Fibroblast of lung (primary cell): ENCODE measurements at regions not wholly inside any gene's neighbourhood (a gene's known extent, or its start where the extent isn't known, plus 50 kb on each side); places are given as distances from the start of the nearest gene placed in this dataset.

ENCODE experiments used
- CTCF ChIP-seq, 2 donors: IDR thresholded peaks in 1 of 2; conservative IDR thresholded peaks in 1 of 2; 1 replicate in 1 of 2; 2 replicates in 1 of 2; pipeline ENCODE4 v1.5.1; 2011 to 2012; ENCODE audit warnings: low read length in 2 of 2, control low read depth in 1 of 2, inconsistent platforms in 1 of 2, low read depth in 1 of 2, mild to moderate bottlenecking in 1 of 2
- EZH2 ChIP-seq: IDR thresholded peaks from 2 replicates; pipeline ENCODE4 v1.5.1; 2012; ENCODE audit warnings: low read length, control low read depth, mild to moderate bottlenecking; ENCODE audit errors: missing control alignments

- TF ChIP-seq CTCF (conservative IDR thresholded peaks at IDR 0.05 in 1 of 2, IDR thresholded peaks at IDR 0.05 in 1 of 2; ENCODE audit: low read depth in 1 of 2, low read length in 2 of 2) = no peak
- TF ChIP-seq EZH2 = no peak
These were observed 181.6 kb downstream of the SHANK2 start for GRCh38 chr11:71070490-71071453.
